ENCODE measurements at regions not wholly inside any gene's neighbourhood (a gene's known extent, or its start where the extent isn't known, plus 50 kb on each side); places are given as distances from the start of the nearest gene placed in this dataset.
"Not testable (repeated sequence)": the region's sequence is repeated elsewhere in the genome, so short reads cannot be mapped to it uniquely, and the experiment has no call there.

DNA sequence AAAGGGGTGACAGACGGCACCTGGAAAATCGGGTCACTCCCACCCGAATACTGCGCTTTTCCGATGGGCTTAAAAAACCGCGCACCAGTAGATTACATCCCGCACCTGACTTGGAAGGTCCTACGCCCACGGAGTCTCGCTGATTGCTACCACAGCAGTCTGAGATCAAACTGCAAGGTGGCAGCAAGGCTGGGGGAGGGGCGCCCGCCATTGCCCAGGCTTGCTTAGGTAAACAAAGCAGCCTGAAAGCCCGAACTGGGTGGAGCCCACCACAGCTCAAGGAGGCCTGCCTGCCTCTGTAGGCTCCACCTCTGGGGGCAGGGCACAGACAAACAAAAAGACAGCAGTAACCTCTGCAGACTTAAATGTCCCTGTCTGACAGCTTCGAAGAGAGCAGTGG, 234.2 kb upstream of the ANXA10 start:
- H2BK15ac ChIP-seq (ENCODE audit: low read length); H2BK20ac ChIP-seq (ENCODE audit: low read length); H2BK120ac ChIP-seq (replicated peaks; ENCODE audit: low read depth, low read length); H3K79me1 ChIP-seq (ENCODE audit: low read depth, low read length); DNase-seq (ENCODE audit: low read depth in 1 of 2, low spot score in 2 of 2); H3K18ac ChIP-seq (ENCODE audit: extremely low read depth, low read length); H3K4ac ChIP-seq (replicated peaks; ENCODE audit: insufficient read length, low read depth, low read length); H3K23me2 ChIP-seq (ENCODE audit: low read depth, low read length); CTCF ChIA-PET (ENCODE audit: partially characterized antibody); H2BK12ac ChIP-seq (ENCODE audit: low read depth, low read length); H3K27me3 ChIP-seq (replicated peaks in 1 of 4; ENCODE audit: control insufficient read depth in 3 of 4, extremely low read depth in 1 of 4, insufficient read depth in 3 of 4, low read length in 3 of 4); H2BK5ac ChIP-seq (ENCODE audit: low read depth, low read length); H3K4me1 ChIP-seq (replicated peaks in 1 of 4; ENCODE audit: control insufficient read depth in 3 of 4, insufficient read depth in 4 of 4, low read length in 3 of 4); H3K56ac ChIP-seq (replicated peaks; ENCODE audit: insufficient read length, low read depth, low read length); H2AFZ ChIP-seq (ENCODE audit: low read length); H2AK5ac ChIP-seq (ENCODE audit: low read depth, low read length); H4K20me1 ChIP-seq (replicated peaks in 1 of 2; ENCODE audit: control insufficient read depth in 1 of 2, insufficient read depth in 2 of 2, low read length in 2 of 2); H3K4me3 ChIP-seq (ENCODE audit: extremely low read depth in 1 of 4, insufficient read depth in 2 of 4, low read depth in 3 of 4, low read length in 4 of 4); H3K79me2 ChIP-seq (ENCODE audit: control insufficient read depth in 1 of 2, insufficient read depth in 2 of 2, low read length in 2 of 2); H3K4me2 ChIP-seq (ENCODE audit: insufficient read depth in 1 of 2, low read depth in 2 of 2, low read length in 2 of 2); POLR2A ChIA-PET (ENCODE audit: partially characterized antibody); H4K5ac ChIP-seq (ENCODE audit: insufficient read length, low read depth, low read length); H3K36me3 ChIP-seq (ENCODE audit: control insufficient read depth in 2 of 4, insufficient read depth in 4 of 4, low read length in 3 of 4); FAIRE-seq; H4K8ac ChIP-seq (ENCODE audit: extremely low read depth, insufficient read depth, low read length); H4K91ac ChIP-seq (replicated peaks; ENCODE audit: insufficient read length, low read length); H3K14ac ChIP-seq (ENCODE audit: insufficient read length); H3K9ac ChIP-seq (replicated peaks in 1 of 4; ENCODE audit: extremely low read depth in 1 of 4, low read depth in 3 of 4, low read length in 3 of 4); H3K23ac ChIP-seq (ENCODE audit: insufficient read length); H3K9me3 ChIP-seq (ENCODE audit: insufficient read depth in 2 of 2, low read depth in 1 of 2, low read length in 1 of 2); H3K27ac ChIP-seq (ENCODE audit: low read depth, low read length): not testable (repeated sequence)
- 82% methylated on average over 11 of the region's 15 CpGs; no CpG with 5 or more reads in 1 of the 2 experiments for WGBS, 2 experiments (ENCODE audit: extremely low coverage in 1 of 2, insufficient coverage in 1 of 2, insufficient read length in 1 of 2, insufficient replicate concordance in 2 of 2, low coverage in 1 of 2, low lambda C conversion rate in 2 of 2, missing lambda C conversion rate in 1 of 2)
